ENCODE measurements at regions not wholly inside any gene's neighbourhood (a gene's known extent, or its start where the extent isn't known, plus 50 kb on each side); places are given as distances from the start of the nearest gene placed in this dataset.
"Not testable (repeated sequence)": the region's sequence is repeated elsewhere in the genome, so short reads cannot be mapped to it uniquely, and the experiment has no call there.

GRCh38 chr15:22664294-22665058 is 122.0 kb upstream of the NIPA1 start:
- H4K20me1 ChIP-seq (ENCODE audit: insufficient read depth, low read length); H3K4me1 ChIP-seq (ENCODE audit: low read length); H3K79me2 ChIP-seq (ENCODE audit: low read length); H3K36me3 ChIP-seq (replicated peaks; ENCODE audit: low read depth, low read length); H2AFZ ChIP-seq (ENCODE audit: low read depth, low read length); H3K27me3 ChIP-seq (ENCODE audit: low read depth, low read length); H3K9me3 ChIP-seq (ENCODE audit: insufficient read depth, low read length): not testable (repeated sequence)
- Histone ChIP-seq H3K4me3 (ENCODE audit: low read length) (peak overlapping the region; percentile 78), H3K4me2 (ENCODE audit: low read length) (peak overlapping the region; percentile 88), H3K27ac (ENCODE audit: low read length) (peak overlapping the region; percentile 77), H3K9ac (ENCODE audit: low read length) (peak overlapping the region; percentile 64)

GRCh38 chr15:22665059-22665702 is 121.3 kb upstream of the NIPA1 start:
- H2AFZ ChIP-seq (ENCODE audit: low read depth, low read length); H3K27me3 ChIP-seq (ENCODE audit: low read depth, low read length); H3K9me3 ChIP-seq (ENCODE audit: insufficient read depth, low read length); H4K20me1 ChIP-seq (ENCODE audit: insufficient read depth, low read length); H3K79me2 ChIP-seq (ENCODE audit: low read length); H3K36me3 ChIP-seq (replicated peaks; ENCODE audit: low read depth, low read length); H3K4me1 ChIP-seq (ENCODE audit: low read length): not testable (repeated sequence)
- Histone ChIP-seq H3K9ac (ENCODE audit: low read length) (peak overlapping the region; percentile 64), H3K27ac (ENCODE audit: low read length) (peak overlapping the region; percentile 77), H3K4me3 (ENCODE audit: low read length) (peak overlapping the region; percentile 78), H3K4me2 (ENCODE audit: low read length) (peak overlapping the region; percentile 88)

- Histone ChIP-seq H3K4me2 (ENCODE audit: low read length) (peak overlapping the region; percentile 88), H3K9ac (ENCODE audit: low read length) (peak overlapping the region; percentile 64), H3K27ac (ENCODE audit: low read length) (peak overlapping the region; percentile 77), H3K4me3 (ENCODE audit: low read length) (peak overlapping the region; percentile 78)
- not testable (repeated sequence) for H3K27me3 ChIP-seq (ENCODE audit: low read depth, low read length); H3K36me3 ChIP-seq (replicated peaks; ENCODE audit: low read depth, low read length); H4K20me1 ChIP-seq (ENCODE audit: insufficient read depth, low read length); H3K9me3 ChIP-seq (ENCODE audit: insufficient read depth, low read length); H3K4me1 ChIP-seq (ENCODE audit: low read length); H2AFZ ChIP-seq (ENCODE audit: low read depth, low read length); H3K79me2 ChIP-seq (ENCODE audit: low read length)
Measured at GRCh38 chr15:22665711-22666110, 120.7 kb upstream of the NIPA1 start.

- not testable (repeated sequence) for H3K9ac ChIP-seq (ENCODE audit: low read length); H3K4me1 ChIP-seq (ENCODE audit: low read length); H3K27ac ChIP-seq (ENCODE audit: low read length); H3K79me2 ChIP-seq (ENCODE audit: low read length); H4K20me1 ChIP-seq (ENCODE audit: insufficient read depth, low read length); H3K4me3 ChIP-seq (ENCODE audit: low read length); H3K36me3 ChIP-seq (replicated peaks; ENCODE audit: low read depth, low read length); H3K9me3 ChIP-seq (ENCODE audit: insufficient read depth, low read length); H2AFZ ChIP-seq (ENCODE audit: low read depth, low read length); H3K4me2 ChIP-seq (ENCODE audit: low read length); H3K27me3 ChIP-seq (ENCODE audit: low read depth, low read length)
Measured at GRCh38 chr15:22684786-22685185, 101.7 kb upstream of the NIPA1 start.

GRCh38 chr15:22699881-22700280 is 86.6 kb upstream of the NIPA1 start:
- H3K4me2 ChIP-seq (ENCODE audit: low read length); H2AFZ ChIP-seq (ENCODE audit: low read depth, low read length); H3K9ac ChIP-seq (ENCODE audit: low read length); H3K79me2 ChIP-seq (ENCODE audit: low read length); H3K27me3 ChIP-seq (ENCODE audit: low read depth, low read length); H3K36me3 ChIP-seq (replicated peaks; ENCODE audit: low read depth, low read length); H4K20me1 ChIP-seq (ENCODE audit: insufficient read depth, low read length); H3K9me3 ChIP-seq (ENCODE audit: insufficient read depth, low read length); H3K4me1 ChIP-seq (ENCODE audit: low read length); H3K4me3 ChIP-seq (ENCODE audit: low read length); H3K27ac ChIP-seq (ENCODE audit: low read length): not testable (repeated sequence)

- not testable (repeated sequence) for H3K4me2 ChIP-seq (ENCODE audit: low read length); H3K9me3 ChIP-seq (ENCODE audit: insufficient read depth, low read length); H3K27ac ChIP-seq (ENCODE audit: low read length); H4K20me1 ChIP-seq (ENCODE audit: insufficient read depth, low read length); H3K27me3 ChIP-seq (ENCODE audit: low read depth, low read length); H3K4me1 ChIP-seq (ENCODE audit: low read length); H3K79me2 ChIP-seq (ENCODE audit: low read length); H3K36me3 ChIP-seq (replicated peaks; ENCODE audit: low read depth, low read length); H3K9ac ChIP-seq (ENCODE audit: low read length); H3K4me3 ChIP-seq (ENCODE audit: low read length); H2AFZ ChIP-seq (ENCODE audit: low read depth, low read length)
Measured at GRCh38 chr15:22710831-22711341, 75.6 kb upstream of the NIPA1 start.

- not testable (repeated sequence) for H3K4me1 ChIP-seq (ENCODE audit: low read length); H3K9me3 ChIP-seq (ENCODE audit: insufficient read depth, low read length); H4K20me1 ChIP-seq (ENCODE audit: insufficient read depth, low read length); H3K27ac ChIP-seq (ENCODE audit: low read length); H3K79me2 ChIP-seq (ENCODE audit: low read length); H3K36me3 ChIP-seq (replicated peaks; ENCODE audit: low read depth, low read length); H3K4me2 ChIP-seq (ENCODE audit: low read length); H3K9ac ChIP-seq (ENCODE audit: low read length); H2AFZ ChIP-seq (ENCODE audit: low read depth, low read length); H3K4me3 ChIP-seq (ENCODE audit: low read length); H3K27me3 ChIP-seq (ENCODE audit: low read depth, low read length)
Measured at GRCh38 chr15:22713933-22714332, 72.5 kb upstream of the NIPA1 start.

GRCh38 chr15:22714358-22715132 is 71.9 kb upstream of the NIPA1 start:
- H3K4me1 ChIP-seq (ENCODE audit: low read length); H3K9ac ChIP-seq (ENCODE audit: low read length); H3K36me3 ChIP-seq (replicated peaks; ENCODE audit: low read depth, low read length); H2AFZ ChIP-seq (ENCODE audit: low read depth, low read length); H4K20me1 ChIP-seq (ENCODE audit: insufficient read depth, low read length); H3K79me2 ChIP-seq (ENCODE audit: low read length); H3K27me3 ChIP-seq (ENCODE audit: low read depth, low read length); H3K9me3 ChIP-seq (ENCODE audit: insufficient read depth, low read length); H3K4me3 ChIP-seq (ENCODE audit: low read length); H3K27ac ChIP-seq (ENCODE audit: low read length); H3K4me2 ChIP-seq (ENCODE audit: low read length): not testable (repeated sequence)

GRCh38 chr15:22715133-22715845 is 71.2 kb upstream of the NIPA1 start:
- H3K79me2 ChIP-seq (ENCODE audit: low read length); H3K36me3 ChIP-seq (replicated peaks; ENCODE audit: low read depth, low read length); H3K9me3 ChIP-seq (ENCODE audit: insufficient read depth, low read length); H3K4me1 ChIP-seq (ENCODE audit: low read length); H4K20me1 ChIP-seq (ENCODE audit: insufficient read depth, low read length); H3K27me3 ChIP-seq (ENCODE audit: low read depth, low read length): not testable (repeated sequence)
- peak overlapping the region; percentile 70 for H3K4me2 ChIP-seq (ENCODE audit: low read length)
- peak overlapping the region; percentile 75 for H3K27ac ChIP-seq (ENCODE audit: low read length)
- H3K4me3 ChIP-seq (ENCODE audit: low read length) = peak overlapping the region; percentile 65
- peak overlapping the region; percentile 54; the same call in 1 of the 2 replicates for H2AFZ ChIP-seq (ENCODE audit: low read depth, low read length)
- peak overlapping the region; percentile 43; the same call in 1 of the 2 replicates for H3K9ac ChIP-seq (ENCODE audit: low read length)
